SIG-M5 (cell line): ENCODE measurements at regions not wholly inside any gene's neighbourhood (a gene's known extent, or its start where the extent isn't known, plus 50 kb on each side); places are given as distances from the start of the nearest gene placed in this dataset.
A peak's percentile ranks its signal among the peaks of the same experiment; 100 is the strongest.

ENCODE experiments used
- DNase-seq: peaks from one replicate; lab custom pipeline; 2025; lab: John Stamatoyannopoulos, UW

DNA sequence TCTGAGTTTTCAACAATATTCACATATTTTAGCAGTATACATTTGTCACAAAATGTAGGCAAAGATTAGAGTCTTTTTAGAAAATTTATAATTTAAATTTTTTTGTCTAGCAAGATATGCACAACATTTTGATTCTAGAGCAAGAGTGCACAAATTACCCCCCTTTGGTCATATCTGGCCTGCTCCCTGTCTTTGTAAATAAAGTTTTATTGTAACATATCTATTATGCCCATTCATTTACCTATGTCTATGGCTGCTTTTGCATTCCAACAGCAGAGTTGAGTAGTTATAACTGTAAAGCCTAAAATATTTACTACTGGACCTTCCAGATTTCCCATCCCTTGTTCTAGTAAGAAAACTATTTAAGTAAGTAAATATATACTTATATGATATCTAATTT lies 430.7 kb downstream of the EDEM1 start:
- no peak for DNase-seq

DNA sequence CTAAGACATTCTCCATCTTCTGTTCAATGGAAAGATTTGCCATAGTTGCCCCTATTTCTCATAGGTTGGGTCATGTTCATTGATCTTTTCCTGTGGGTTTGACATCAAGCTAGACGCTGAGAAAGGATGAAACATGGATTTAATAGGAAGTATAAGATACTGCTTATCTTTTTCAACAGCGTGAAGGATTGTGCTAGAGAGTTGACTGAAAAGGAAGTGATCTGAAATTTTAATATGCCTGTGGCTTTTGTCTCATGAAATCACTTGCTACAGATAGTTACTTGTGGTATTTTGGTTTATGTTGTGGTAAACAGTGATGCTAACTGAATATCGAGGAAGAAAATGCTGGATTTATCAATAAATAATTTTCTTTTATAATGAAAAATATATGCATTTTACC lies 442.9 kb downstream of the EDEM1 start:
- no peak for DNase-seq

DNA sequence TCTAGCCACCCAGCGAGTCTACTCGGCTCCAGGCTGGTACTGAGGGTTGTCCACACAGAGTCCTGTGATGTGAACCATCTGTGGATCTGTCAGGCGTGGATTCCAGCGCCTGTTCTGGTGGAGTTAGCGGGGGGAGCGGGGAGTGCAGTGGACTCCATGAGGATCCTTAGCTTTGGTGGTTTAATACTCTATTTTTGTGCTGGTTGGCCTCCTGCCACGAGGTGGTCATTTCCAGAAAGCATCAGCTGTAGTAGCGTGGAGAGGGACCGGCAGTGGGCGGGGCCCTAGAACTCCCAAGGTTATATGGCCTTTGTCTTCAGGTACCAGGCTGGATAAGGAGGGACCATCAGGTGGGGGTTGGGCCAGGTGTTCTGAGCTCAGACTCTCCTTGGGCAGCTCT lies 446.5 kb downstream of the EDEM1 start:
- DNase-seq, result no peak

DNA sequence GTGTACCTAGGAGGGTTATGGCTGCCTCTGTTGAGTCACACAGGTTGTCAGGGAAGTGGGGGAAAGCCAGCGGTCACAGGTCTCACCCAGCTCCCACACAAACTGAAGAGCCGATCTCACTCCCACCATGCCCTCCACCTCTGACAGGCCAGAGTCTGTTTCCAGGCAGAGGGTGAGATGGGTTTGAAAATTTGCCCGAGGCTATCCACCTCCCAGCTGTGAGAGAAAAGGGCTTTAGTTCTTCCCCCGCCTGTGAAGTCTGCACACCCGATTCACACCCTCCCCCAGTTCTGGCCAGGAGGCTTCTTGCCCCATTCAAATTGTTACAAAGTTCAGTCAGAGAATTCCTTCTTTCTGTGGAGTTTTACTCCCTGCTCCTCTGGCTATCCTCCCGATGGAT lies 446.9 kb downstream of the EDEM1 start:
- DNase-seq, result no peak

DNA sequence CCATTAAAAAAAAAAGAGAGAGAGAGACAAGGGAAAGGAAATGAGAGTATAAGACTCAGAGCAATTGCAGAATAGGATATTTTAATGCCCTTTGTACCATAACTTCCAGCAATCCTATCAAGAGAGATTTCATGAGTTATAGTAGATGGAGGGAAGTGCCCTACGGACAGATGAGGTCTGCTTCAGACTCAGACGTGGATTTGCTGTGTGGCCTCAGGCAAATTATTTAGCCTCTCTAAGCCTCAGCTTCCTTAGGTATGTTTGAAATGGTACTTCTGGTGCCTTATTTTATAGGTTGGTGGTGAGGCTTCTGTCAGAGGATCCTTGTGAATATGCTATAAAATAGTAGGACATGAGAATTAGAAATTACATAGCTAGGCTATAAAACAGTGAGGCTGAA lies 448.2 kb downstream of the EDEM1 start:
- DNase-seq, result no peak

DNA sequence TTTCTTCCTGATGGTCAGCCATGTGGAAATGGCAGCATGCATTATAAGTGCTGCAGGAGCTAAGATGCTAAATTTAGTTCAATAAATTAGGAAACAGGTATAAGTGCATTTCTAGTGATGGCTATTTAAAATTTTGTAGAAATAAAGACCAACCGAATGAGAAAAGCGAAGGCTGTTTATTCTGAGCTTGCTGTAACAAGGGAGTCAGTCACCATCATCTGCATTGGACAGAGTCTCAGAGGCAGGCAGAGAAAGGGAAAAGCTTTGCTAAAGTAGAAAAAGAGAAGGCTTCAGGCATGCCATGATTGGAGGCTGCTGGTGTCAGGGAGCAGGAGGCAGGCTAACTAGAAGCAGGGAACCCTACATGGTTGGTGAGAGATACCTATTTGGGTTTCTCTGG lies 451.0 kb downstream of the EDEM1 start:
- no peak for DNase-seq

DNA sequence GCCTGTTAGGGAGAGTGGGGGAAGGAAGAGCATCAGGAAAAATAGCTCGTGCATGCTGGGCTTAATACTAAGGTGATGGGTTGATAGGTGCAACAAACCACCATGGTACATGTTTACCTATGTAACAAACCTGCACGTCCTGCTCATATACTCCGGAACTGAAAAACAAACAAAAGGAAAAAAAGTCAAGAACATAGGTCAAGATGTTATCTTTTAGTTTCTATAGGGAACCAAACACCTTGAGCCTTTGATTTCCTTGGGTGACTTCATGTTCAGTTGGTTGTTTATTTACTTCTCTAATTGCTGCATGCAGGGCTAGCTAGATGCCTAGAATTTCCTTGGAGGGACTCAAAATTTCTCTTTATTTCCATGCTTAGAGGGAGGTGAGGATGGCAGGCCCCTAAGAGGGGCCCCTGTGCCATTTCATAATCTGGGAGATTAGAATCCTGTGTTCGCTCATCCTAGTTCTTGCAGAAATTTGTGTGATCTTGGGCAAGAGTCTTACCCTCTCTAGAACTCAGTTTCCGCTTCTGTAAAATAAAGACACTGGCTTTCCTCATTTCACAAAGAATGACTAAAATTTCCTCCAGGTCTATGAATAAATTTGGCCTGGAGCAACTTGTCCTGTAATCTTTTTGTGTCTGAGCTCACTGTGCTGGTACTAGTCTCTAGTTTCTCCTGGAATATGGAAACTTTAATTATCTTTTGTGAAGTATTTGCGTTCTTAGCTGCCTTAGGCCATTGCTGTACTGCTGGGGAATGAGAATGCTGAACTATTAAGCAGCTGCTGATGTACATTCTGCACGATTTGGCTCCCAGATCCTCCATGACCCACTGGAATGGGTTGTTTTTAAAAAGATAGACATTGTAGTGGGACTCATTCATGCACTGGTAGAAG lies 457.5 kb downstream of the EDEM1 start:
- no peak for DNase-seq

DNA sequence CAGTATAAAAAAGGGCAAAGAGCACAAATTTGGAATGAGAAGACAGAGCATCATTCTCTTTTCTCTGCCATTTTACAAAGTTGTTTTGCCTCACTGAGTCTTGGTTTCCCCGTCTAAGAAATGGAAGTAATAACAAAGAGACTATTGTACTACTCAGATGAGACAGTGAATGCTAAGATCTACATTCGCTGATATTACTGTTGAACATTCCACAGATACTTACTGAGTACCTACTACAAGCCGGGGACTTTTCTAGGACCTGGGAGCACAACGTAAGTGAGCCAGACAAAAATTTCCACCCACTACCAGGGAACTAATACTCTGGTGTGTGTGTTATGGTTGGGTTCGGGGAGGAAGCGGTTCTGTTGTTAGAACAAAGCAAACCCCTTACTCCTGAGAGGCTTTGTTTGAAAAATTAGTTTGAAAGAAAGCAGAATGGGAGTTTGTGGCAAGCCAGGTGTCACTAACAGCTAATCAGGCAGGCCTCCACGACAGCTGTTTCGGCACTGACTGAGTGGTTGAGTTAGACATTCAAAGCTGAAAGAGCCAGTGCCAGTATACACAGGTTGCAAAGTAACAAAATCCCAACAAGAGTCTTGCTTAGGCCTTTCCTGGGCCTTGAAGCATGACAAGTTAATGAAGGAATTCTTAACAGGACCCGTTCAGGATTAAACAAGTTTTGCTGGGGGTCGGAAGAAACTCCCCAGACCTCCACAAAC lies 458.3 kb downstream of the EDEM1 start:
- no peak for DNase-seq

DNA sequence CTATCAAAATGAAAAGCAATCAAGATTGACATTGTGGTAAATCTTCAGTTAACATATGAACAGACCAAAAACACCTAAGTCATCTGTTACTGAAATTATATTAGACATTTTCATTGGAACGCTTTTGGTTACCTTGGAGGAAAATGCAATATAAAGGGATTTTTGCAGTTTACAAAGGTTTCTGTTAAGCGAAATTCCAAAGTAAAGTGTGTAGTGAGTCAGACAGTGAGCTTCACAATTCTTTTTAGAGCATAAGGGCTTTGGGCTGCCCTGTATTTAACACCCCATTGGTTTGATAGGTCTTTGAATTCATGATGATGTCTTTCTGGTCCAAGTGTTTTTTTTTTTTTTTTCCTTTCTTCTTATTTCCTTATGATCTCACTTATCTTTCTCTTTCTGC lies 462.8 kb downstream of the EDEM1 start:
- DNase-seq, result no peak

DNA sequence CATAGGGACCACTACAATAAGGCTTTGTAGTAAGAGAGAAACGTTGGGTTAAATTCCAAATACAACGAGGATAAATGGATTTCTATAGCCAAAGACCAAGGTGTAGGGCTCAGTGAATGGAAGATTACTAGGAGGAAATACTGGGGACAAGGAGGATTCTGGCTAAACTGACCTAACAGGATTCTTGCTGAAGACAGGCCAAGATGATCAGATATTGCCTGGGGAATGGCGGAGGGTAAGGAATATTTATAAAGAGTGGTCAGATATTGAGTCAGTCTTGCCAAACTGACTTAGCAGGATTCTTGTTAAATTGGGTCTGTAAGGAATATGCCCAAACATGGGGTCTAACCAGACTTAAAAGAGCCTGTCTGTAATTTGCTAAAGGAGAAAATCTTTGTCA lies 463.8 kb downstream of the EDEM1 start:
- DNase-seq, result no peak

DNA sequence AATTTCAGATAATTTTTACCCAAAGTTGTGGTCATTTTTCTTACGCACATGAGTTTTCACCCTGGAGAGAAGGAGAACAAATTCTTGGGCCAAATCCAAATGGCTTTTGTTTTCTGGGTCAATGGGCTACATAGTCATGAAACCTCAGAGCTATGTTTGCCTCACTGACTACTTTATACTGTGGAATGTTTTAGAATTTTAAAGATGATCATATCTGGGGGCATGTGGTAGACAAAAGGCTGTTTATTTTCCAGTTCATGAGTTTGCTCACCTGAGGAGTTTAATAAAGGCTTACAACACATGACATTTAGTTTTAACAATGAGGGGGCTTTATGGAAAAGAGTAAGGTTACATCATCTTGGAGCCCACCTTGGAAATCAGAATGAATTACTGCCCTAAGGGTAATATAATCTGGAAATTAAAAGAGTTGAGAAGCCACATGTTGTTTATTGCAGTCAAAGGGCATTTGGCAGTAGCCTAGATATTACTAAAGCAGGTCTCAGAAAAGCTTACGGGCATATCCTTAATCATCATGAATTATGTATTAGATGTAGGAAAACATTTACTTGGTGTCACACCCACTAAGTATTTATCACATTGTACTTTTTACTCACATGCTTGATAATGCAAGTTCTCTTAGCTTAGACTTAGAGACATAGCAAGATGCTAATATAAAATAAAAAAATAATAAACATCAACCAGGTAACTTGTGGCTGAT lies 466.1 kb downstream of the EDEM1 start:
- DNase-seq, result no peak

DNA sequence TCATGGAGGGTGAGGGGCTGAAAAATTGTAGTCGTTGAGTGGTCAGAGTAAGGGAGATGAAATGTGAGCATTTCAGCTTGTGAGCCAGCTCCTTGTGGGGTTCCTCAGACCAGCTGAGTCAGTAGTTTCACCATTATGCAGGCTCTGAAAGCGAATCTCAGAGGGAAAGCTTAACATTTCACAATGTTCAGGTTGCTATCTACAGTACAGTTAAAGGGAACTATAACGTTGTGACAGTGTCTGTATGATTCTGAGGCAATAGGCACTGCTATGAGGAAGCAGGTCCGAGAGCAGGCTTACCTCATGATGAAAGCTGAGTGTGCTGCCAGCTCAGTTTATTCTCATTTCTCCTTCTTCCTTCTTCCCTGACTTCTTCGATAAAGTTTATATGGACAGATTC lies 469.6 kb downstream of the EDEM1 start:
- peak; percentile 90 for DNase-seq

DNA sequence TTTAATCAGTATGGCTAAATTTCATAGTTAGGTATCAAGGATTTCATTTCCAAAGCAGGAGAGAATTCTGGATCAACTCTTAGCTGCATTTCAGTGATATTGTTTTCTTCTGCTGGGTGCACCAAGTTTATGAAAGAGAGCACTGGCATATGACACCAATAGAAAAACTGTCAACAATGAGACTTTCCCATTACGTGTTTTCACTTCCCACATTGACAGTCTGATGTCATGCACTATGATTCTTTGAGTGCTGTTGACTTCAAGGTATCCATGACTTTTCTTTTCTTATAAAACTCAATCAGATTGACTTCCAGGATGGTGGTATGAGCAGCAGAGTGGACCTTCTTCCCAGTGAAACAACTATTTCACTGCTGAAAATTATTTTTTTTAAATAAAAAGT lies 476.1 kb downstream of the EDEM1 start:
- no peak for DNase-seq

DNA sequence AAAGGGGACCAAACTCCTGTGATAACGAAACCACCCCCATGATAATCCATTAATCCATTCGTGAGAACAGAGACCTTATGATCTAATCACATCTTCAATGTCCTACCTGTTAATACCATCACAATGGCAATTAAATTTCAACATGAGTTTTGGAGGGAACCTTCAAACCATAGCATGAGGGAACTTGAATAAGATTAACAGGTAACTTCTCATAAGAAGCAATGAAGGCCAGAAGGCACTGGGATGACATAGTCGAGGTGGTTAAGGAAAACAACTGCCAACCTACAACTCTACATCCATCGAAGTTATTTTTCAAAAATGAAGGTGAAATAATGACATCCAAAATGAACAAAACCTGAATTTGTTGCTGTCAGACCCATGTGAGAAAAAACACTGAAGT lies 478.9 kb downstream of the EDEM1 start:
- no peak for DNase-seq

DNA sequence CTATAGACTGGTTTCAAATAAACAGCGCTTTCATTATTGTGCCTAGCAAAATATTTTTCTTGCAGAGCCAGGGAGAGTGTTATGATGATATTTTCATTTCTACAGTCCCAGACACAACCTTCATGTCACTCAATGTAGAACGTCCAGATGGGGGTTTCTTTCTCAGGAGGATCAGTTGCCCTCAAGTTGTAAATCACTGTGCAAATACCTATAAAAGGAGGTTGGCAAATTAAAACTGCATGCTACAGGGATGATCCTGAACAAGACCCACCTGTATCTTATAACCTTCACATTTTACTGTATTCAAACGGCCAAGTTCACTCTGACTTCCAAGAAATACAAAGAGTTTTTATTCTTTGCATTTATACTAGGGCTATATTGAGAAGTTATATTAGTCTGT lies 486.0 kb downstream of the EDEM1 start:
- no peak for DNase-seq

DNA sequence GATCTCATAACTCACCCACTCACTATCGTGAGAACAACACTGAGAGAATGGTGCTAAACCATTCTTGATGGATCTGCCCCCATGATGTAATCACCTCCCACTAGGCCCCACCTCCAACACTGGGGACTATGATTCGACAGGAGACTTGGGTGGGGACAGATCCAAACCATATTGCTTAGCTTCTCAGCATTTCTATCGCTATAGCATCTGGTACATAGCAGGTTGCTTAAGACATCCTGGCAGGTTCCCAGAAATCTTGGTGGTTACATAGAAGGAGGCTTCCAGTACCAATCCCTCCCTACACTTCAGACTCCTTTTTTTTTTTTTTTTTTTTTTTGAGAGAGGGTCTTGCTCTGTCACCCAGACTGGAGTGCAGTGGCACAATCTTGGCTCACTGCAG lies 487.8 kb downstream of the EDEM1 start:
- no peak for DNase-seq

DNA sequence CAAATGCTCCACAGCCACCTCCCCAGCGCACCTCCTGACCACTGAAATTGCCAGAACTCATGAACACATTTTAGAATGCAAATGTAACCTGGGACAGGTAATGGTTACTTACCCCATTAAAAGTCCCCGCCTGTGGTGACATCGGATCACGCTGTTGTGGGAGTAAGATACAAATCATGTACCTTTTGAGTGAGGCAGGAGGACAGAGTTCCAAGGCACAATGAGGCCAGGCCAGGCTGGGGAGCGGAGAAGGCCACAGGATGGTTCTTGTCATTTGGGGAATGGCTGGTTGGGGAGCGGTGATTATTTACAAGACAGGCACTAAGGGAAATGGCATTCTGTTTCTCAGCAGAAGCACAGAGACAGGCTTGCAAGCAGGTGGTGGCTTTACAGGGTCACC lies 490.0 kb downstream of the EDEM1 start:
- DNase-seq, result no peak

DNA sequence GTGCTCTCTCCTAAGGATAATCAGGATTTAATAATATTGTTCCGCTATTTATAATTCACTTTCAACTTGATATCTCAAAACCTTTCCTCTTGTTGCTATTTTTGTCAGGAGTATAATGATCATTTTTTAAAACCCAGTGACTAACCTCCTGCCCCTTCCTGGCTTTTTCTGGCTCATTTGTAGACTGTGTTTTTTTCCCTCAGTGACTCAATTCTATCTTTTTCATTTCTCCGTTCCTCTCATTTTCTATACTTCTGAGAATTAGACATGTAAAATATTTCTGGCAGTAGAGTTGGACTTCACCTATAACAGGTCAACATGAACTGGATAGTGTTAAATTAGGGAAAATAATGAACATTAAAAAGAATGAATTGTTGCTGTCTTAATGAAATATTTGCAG lies 490.7 kb downstream of the EDEM1 start:
- DNase-seq, result no peak

DNA sequence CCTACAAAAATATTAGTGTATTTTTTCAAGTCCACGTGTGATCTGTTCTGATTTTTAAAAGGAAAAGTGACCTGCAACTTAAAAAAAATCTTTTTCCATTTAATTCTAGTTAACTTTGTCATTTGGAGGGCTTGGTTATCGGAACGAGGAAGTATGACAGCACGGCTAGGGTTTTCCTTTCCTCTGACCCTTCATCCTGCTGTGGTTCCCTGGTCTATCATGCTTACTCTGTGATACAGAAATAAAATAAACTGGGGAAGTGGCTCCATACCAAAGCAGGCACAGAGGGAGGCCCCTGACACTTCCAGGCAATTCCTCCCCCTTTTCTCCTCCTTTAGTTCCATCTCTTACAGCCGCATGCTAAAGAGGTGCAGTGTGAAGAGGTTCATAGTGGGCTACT lies 491.3 kb downstream of the EDEM1 start:
- no peak for DNase-seq

DNA sequence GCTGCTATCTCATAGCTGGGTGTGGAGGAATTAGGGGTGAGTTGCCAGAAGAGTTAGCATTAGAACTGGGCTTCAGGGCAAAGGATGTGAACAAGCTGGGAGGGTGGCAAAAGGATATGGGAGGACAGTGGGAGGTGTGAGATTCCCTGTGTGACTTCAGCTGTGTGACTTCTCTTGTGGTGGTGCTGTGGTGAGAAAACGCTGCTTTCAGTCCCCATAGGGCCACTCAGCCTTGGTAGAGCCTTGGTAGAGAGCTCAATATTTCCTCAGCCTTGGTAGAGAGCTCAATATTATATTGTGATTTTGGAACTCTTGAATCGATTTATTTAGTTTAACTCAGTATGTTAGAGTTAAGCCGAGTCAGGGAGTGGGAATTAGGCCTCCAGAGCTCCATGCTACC lies 499.7 kb downstream of the EDEM1 start:
- DNase-seq, result no peak

DNA sequence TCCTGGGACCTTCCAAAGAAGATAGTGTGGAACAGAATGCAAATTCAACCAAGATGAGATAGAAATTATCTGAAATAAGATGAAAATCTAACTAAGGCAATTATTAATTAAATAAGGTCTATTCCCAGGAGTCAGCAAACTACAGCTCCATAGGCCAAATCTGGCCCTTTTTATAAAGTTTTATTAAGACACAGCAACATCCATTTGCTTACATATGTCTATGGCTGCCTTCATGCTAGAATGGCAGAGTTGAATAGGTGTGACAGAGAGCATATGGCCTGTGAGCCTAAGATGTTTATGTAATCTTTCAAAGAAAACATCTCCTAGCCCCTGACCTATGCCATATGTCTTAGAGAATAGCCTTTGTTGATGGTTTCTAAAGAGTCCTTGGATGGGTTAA lies 503.0 kb downstream of the EDEM1 start:
- DNase-seq, result no peak

DNA sequence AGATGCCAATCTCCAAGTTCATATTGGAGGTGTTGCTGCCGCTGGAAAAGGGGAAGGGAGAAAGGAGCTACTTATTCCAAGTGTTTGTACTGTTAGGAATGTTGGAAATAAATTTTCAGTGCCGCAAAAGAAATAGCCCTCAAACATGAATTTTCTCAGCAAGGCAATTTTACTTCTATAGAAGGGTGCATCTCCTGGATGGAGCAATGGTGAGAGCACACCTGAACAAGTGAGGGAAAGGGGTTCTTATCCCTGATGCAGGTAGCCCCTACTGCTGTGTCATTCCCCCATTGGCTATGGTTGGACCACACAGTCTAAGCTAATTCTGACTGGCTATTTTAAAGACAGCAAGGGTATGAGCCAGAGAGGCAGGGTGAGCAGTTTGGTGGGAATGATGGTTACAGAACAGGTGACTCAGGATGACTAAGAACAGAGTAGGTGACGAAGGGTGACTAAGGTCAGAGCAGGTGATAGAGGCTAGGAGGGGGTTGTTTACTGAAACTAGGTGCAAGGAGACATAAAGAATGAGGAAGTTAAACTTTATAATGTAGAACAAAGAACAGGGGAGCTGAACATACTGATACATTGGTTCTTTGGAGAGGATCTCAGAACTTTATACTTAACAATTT lies 503.5 kb downstream of the EDEM1 start:
- DNase-seq, result no peak

DNA sequence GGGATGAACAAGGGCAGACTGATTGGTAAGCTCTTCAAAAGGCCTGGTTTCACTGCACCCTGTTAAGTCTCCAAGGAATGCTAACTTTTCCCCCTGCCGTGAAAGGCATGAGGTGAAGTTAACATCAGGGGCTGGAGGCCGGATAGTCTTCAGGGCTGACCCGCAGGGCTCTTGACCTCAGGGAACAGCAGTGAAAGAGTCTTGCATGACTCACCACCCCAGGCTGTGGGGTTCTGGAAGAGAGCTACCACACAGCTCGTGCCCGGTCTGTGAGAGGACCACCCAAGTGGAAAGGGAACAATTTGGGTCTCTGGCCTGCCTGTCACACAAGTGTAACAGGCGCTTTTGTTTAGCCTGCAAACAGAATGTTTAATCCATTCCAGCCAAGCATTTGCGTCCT lies 504.9 kb downstream of the EDEM1 start:
- DNase-seq, result no peak
